ENCODE measurements at regions not wholly inside any gene's neighbourhood (a gene's known extent, or its start where the extent isn't known, plus 50 kb on each side); places are given as distances from the start of the nearest gene placed in this dataset.

DNA sequence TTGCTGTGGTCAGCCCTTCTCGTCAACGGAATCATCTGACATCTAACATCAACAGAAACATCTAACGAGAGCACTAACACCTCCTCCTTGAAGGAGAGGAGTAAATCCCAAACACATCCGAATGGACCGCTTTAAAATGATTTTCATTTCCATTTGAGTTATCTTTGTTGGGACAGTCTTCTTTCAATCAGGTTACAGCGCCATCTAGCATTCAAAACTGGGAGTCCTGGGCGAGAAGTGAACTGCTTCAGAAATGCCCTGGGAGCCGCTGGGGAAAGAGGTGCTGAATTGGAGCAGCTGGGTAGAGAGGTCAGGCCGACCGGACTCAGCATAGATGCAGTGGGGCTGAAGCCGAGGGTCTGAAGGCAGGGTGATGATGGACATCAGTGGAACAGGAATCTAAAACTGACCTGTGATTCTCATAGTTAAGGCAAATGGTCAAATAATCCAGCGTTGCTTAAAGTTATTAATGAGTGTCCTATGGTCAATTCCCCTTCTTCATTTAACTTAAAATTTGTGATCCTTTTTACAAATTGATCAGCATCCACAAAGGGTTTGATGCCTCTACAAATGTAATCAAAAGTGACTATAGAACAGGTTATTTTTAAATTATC, 170.0 kb upstream of the NDN start:
- no peaks in the 10 kb centered on the region for H3K27me3 Mint-ChIP-seq (ENCODE audit: insufficient read depth, unreplicated experiment)
- peaks cover 35% of the 10 kb centered on the region for H3K9me3 Mint-ChIP-seq (ENCODE audit: unreplicated experiment)
- ChIA-PET POLR2A (no interaction called here), CTCF (interaction anchor here (0.6 to 5.4 kb wide), 8 partner anchors 182 to 1188 kb away, joined by 4 to 49 read pairs (median 4); no protein-coding TSS in a partner anchor)
- no peak overlapping the region for H3K4me3 Mint-ChIP-seq (ENCODE audit: unreplicated experiment)
- no TSS peak for BruUV-seq (replicated peaks)
- TF ChIP-seq, protein P1, sequence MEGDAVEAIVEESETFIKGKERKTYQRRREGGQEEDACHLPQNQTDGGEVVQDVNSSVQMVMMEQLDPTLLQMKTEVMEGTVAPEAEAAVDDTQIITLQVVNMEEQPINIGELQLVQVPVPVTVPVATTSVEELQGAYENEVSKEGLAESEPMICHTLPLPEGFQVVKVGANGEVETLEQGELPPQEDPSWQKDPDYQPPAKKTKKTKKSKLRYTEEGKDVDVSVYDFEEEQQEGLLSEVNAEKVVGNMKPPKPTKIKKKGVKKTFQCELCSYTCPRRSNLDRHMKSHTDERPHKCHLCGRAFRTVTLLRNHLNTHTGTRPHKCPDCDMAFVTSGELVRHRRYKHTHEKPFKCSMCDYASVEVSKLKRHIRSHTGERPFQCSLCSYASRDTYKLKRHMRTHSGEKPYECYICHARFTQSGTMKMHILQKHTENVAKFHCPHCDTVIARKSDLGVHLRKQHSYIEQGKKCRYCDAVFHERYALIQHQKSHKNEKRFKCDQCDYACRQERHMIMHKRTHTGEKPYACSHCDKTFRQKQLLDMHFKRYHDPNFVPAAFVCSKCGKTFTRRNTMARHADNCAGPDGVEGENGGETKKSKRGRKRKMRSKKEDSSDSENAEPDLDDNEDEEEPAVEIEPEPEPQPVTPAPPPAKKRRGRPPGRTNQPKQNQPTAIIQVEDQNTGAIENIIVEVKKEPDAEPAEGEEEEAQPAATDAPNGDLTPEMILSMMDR (IDR thresholded peaks at IDR 0.05; ENCODE audit: unreplicated experiment): peak; percentile 17
- no peaks in the 10 kb centered on the region for H3K36me3 Mint-ChIP-seq (ENCODE audit: insufficient read depth, unreplicated experiment)
- no peak overlapping the region for H3K27ac Mint-ChIP-seq (ENCODE audit: low read depth, unreplicated experiment)
- no peak for DNase-seq (ENCODE audit: unreplicated experiment)
- no peaks in the 10 kb centered on the region for H3K4me1 Mint-ChIP-seq (ENCODE audit: insufficient read depth, unreplicated experiment)
- intact Hi-C loops (cut with micrococcal nuclease): loop anchor here (5.0 kb wide), 1 partner anchor 360 kb away; no protein-coding TSS in a partner anchor

DNA sequence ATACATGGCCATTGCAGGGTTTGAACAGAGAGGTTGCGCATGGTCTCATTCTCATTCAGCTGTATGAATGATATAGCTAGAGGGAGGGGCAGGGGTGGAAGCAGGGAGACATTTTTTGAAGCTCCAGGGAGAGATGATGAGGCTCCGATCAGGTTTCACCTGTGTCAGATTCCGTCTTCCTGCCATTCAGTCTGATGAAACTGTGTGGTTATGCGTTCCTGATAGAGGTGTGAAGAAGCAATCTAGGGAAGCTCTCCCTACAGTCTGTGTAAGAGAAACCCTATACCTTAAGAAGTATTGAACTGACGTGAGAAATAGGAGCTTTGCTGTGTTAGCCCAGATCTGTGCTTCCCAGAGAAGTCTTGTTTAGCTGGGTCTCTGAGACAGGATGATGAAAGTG, 171.9 kb upstream of the NDN start:
- TF ChIP-seq, protein P1 (IDR thresholded peaks at IDR 0.05; ENCODE audit: unreplicated experiment): no peak
- no peak for DNase-seq (ENCODE audit: unreplicated experiment)
- BruUV-seq (replicated peaks): no TSS peak
- no peak overlapping the region for H3K27ac Mint-ChIP-seq (ENCODE audit: low read depth, unreplicated experiment)
- H3K4me1 Mint-ChIP-seq (ENCODE audit: insufficient read depth, unreplicated experiment): no peaks in the 10 kb centered on the region
- no peak overlapping the region for H3K4me3 Mint-ChIP-seq (ENCODE audit: unreplicated experiment)
- intact Hi-C loops (cut with micrococcal nuclease): loop anchor here (5.0 kb wide), 1 partner anchor 362 kb away; no protein-coding TSS in a partner anchor
- ChIA-PET CTCF (interaction anchor here (0.7 to 5.4 kb wide), 7 partner anchors 65 to 987 kb away, joined by 3 to 49 read pairs (median 4); no protein-coding TSS in a partner anchor), POLR2A (interaction anchor here (0.6 kb wide), 1 partner anchor 234 kb away, joined by 3 read pairs; no protein-coding TSS in a partner anchor)
- peaks cover 36% of the 10 kb centered on the region for H3K9me3 Mint-ChIP-seq (ENCODE audit: unreplicated experiment)
- H3K36me3 Mint-ChIP-seq (ENCODE audit: insufficient read depth, unreplicated experiment): no peaks in the 10 kb centered on the region
- no peaks in the 10 kb centered on the region for H3K27me3 Mint-ChIP-seq (ENCODE audit: insufficient read depth, unreplicated experiment)

DNA sequence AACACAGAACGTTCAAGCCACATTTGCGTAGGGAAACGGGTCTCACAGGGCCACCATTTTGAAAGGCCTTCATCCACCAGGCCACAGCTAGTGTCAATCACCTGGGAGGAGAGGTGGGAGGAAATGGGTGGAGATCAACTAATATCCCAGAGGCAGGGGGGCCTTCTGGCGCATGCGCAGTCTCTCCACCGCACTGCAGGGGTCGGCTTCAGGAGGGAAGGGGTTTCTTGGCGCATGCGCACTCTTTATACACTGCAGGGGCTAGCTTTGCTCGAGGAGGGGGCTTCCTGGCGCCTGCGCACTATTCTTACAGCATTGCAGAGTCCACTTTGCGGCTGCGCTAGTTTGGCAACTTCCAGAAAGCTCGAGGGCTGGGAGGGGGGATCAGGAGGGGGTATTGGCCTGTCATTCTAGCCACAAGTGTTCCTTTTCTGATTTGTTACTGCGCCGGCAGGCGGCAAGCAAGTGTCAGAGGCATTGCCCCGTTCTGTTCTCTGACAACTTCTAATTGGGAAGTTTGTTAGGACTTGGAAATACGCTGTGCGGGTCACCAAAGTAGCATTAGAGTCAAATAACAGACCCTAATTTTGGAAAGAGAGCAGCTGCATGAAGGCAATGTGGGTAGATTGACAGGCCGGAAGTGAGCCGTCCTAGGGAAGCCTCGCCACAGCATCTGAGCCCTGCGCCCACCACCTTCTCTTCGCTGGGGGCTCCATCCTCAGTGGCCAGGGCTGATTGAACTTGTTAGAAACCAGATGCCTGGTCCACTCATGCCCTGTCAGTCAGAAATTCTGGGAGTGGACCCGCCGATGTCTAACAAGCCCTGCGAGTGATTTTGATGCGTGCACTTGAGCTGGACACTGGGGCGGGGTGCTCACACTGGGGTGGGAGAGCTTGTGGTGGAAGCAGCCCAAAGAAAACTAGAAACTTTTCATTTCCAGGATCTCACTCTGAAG, 173.5 kb upstream of the NDN start:
- no peaks in the 10 kb centered on the region for H3K4me1 Mint-ChIP-seq (ENCODE audit: insufficient read depth, unreplicated experiment)
- intact Hi-C loops (cut with micrococcal nuclease): no loop called here
- H3K9me3 Mint-ChIP-seq (ENCODE audit: unreplicated experiment): peaks cover 29% of the 10 kb centered on the region
- no TSS peak for BruUV-seq (replicated peaks)
- H3K36me3 Mint-ChIP-seq (ENCODE audit: insufficient read depth, unreplicated experiment): no peaks in the 10 kb centered on the region
- H3K27ac Mint-ChIP-seq (ENCODE audit: low read depth, unreplicated experiment): no peak overlapping the region
- ChIA-PET POLR2A (no interaction called here), CTCF (interaction anchor here (1.1 to 5.4 kb wide), 5 partner anchors 67 to 363 kb away, joined by 3 to 49 read pairs (median 5); no protein-coding TSS in a partner anchor)
- H3K27me3 Mint-ChIP-seq (ENCODE audit: insufficient read depth, unreplicated experiment): no peaks in the 10 kb centered on the region
- no peak overlapping the region for H3K4me3 Mint-ChIP-seq (ENCODE audit: unreplicated experiment)
- no peak for DNase-seq (ENCODE audit: unreplicated experiment)
- TF ChIP-seq, protein P1 (IDR thresholded peaks at IDR 0.05; ENCODE audit: unreplicated experiment): no peak

DNA sequence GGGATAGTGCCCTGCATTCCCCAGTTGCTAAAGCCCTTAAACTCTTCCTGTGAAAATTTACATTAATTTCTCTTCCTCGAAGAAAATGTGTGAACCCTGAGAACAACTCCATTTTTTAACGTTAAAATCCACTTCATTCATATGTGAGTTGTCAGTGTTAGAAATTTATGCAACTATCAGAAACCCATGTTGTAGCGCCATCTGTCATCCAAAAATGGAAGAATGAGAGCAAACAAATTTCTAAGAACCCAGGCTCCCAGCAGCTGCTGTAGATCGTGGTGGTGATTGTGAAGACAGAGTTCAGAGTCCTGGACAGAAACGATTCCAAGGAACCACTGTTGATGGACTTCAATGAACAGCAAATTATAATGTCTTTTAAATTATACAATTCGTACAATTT, 179.7 kb upstream of the NDN start:
- TF ChIP-seq, protein P1 (IDR thresholded peaks at IDR 0.05; ENCODE audit: unreplicated experiment): no peak
- intact Hi-C loops (cut with micrococcal nuclease): loop anchor here (2.0 kb wide), 1 partner anchor 218 kb away; no protein-coding TSS in a partner anchor
- CTCF ChIA-PET: interaction anchor here (0.5 to 1.4 kb wide), 8 partner anchors 8 to 228 kb away, joined by 3 to 5 read pairs (median 3); no protein-coding TSS in a partner anchor

More for the DNA sequence above, 179.7 kb upstream of the NDN start:
- no peak for DNase-seq (ENCODE audit: unreplicated experiment)
- POLR2A ChIA-PET: interaction anchor here (0.7 kb wide), 1 partner anchor 1018 kb away, joined by 3 read pairs; no protein-coding TSS in a partner anchor
- H3K4me1 Mint-ChIP-seq (ENCODE audit: insufficient read depth, unreplicated experiment): no peaks in the 10 kb centered on the region
- no peak overlapping the region for H3K4me3 Mint-ChIP-seq (ENCODE audit: unreplicated experiment)
- no peaks in the 10 kb centered on the region for H3K36me3 Mint-ChIP-seq (ENCODE audit: insufficient read depth, unreplicated experiment)
- BruUV-seq (replicated peaks): no TSS peak
- no peaks in the 10 kb centered on the region for H3K27me3 Mint-ChIP-seq (ENCODE audit: insufficient read depth, unreplicated experiment)
- peaks cover 12% of the 10 kb centered on the region for H3K9me3 Mint-ChIP-seq (ENCODE audit: unreplicated experiment)
- no peak overlapping the region for H3K27ac Mint-ChIP-seq (ENCODE audit: low read depth, unreplicated experiment)
